WI38 (cell line): ENCODE measurements at regions not wholly inside any gene's neighbourhood (a gene's known extent, or its start where the extent isn't known, plus 50 kb on each side); places are given as distances from the start of the nearest gene placed in this dataset.

Experiments
- H3K4me3 ChIP-seq: 2 replicates; pipeline ENCODE4 v1.5.1; 2011; ENCODE audit warnings: low read depth, mild to moderate bottlenecking, control low read depth, low read length
- TF ChIP-seq, protein P1 (sequence below): IDR thresholded peaks from 2 replicates; pipeline ENCODE4 v1.5.1; 2012; ENCODE audit warnings: low read depth, mild to moderate bottlenecking, control low read depth, low read length

DNA sequence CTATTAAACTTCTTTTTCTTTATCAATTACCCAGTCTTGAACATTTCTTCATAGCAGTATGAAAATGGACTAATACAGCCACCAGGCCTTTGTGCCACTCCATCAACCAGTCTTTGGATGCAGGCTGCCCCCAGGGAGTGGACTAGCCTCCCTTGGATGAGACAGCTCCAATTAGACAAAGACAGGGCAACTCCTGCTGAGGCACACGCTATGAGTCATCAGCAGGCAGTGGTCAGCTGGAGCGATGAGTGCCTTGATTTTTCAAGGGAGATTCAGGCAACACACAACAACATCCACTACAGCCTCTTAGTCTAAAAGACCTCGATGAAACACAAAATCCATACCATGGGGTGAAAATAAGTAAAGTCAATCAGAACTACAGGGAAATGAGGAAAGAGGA, 160.1 kb downstream of the ARRDC4 start:
- no peak overlapping the region for H3K4me3 ChIP-seq
- TF ChIP-seq, protein P1, sequence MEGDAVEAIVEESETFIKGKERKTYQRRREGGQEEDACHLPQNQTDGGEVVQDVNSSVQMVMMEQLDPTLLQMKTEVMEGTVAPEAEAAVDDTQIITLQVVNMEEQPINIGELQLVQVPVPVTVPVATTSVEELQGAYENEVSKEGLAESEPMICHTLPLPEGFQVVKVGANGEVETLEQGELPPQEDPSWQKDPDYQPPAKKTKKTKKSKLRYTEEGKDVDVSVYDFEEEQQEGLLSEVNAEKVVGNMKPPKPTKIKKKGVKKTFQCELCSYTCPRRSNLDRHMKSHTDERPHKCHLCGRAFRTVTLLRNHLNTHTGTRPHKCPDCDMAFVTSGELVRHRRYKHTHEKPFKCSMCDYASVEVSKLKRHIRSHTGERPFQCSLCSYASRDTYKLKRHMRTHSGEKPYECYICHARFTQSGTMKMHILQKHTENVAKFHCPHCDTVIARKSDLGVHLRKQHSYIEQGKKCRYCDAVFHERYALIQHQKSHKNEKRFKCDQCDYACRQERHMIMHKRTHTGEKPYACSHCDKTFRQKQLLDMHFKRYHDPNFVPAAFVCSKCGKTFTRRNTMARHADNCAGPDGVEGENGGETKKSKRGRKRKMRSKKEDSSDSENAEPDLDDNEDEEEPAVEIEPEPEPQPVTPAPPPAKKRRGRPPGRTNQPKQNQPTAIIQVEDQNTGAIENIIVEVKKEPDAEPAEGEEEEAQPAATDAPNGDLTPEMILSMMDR: no peak

DNA sequence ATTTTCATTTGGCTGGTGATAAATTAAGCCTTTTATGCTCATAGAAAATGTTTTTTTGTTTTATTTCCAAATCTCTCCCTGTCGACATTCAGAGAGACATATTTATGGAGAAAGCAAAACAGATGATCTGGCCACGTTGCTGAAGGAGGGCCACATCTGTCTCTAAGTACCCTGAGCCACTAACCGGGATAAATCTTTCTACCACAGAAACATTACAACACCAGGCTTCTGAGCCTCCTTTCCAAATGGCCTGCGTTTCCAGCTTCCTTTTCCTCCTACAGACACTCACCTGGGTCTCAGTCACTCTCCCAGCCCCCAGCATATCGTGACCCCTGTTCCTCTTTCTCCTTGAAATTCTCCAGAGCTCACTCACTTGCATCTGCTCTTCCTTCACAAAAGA, 161.0 kb downstream of the ARRDC4 start:
- TF ChIP-seq, protein P1: no peak
- no peak overlapping the region for H3K4me3 ChIP-seq

DNA sequence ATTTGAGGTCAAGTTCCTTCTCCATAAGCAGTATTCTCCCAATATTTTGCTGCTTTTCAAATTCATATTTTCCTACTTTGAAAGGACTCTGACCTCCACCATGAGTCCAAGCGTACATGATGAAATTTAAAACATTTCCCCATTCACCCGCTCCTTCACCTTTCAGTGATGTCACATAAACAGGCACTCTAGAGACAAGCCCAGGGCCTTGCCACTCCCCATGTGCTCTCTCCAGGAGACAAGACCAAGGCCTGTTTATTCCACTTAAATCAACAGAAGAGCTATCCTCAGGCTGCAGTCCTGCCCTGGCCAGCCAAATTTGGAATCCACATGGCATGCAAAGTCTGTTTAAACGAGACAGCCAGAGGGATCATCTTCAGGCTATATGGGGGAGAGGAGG, 161.5 kb downstream of the ARRDC4 start:
- TF ChIP-seq, protein P1: no peak
- no peak overlapping the region for H3K4me3 ChIP-seq

DNA sequence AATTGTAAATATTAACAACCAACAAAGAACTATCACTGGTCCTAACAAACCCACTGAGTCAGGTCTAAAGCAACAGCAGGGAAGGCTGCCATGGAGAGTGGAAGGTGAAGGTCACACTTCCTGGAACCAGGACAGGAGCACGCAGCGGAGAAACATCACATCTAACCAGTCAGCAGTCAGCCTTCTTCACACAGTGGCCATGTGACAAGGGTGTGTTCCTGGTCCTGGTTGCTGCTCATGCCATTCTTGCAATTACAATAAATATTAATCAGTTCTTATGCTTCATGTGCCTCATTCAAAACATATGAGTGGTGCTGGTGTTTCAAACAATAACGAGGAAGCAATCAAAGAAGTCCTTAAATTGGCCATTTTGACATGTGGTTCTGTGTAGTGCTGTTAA, 162.8 kb downstream of the ARRDC4 start:
- TF ChIP-seq, protein P1: no peak
- H3K4me3 ChIP-seq: no peak overlapping the region

DNA sequence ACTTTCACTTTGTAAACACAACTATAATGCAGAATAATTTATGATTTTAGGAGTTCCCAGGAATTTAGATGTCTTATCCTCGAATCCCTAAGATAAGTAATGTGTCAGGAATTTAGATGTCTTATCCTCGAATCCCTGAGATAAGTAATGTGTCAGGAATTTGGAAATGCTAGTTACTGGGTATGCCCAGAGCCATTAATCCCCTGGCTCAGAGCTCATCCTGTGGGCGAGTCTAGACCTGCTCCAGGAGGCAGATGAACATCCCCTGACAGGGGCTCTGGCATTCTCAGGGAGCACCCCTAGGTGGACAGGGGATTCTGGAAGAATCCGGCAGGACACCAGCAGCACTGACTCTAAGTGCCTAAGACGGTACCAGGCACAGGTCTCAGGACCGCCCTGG, 163.3 kb downstream of the ARRDC4 start:
- no peak overlapping the region for H3K4me3 ChIP-seq
- TF ChIP-seq, protein P1: no peak

DNA sequence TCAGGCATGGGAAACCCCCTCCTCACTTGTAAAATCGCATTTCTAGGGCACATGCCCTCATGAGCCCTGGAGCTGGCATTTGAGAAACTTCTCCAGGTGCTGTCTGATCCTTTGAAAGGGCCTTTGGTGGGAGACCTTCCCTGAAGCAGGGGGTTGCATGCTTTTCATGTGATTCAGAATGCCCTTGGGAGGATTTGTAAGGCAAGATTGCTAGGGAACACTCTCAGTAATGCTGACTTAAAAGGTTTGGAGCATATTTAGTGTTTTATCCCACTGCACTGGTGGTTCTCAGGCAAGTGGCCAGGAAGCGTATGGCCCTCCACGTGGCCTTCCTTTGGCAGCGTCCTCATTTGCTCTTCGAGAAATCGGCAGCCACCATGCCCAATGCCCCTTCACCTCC, 164.1 kb downstream of the ARRDC4 start:
- TF ChIP-seq, protein P1: no peak
- no peak overlapping the region for H3K4me3 ChIP-seq

DNA sequence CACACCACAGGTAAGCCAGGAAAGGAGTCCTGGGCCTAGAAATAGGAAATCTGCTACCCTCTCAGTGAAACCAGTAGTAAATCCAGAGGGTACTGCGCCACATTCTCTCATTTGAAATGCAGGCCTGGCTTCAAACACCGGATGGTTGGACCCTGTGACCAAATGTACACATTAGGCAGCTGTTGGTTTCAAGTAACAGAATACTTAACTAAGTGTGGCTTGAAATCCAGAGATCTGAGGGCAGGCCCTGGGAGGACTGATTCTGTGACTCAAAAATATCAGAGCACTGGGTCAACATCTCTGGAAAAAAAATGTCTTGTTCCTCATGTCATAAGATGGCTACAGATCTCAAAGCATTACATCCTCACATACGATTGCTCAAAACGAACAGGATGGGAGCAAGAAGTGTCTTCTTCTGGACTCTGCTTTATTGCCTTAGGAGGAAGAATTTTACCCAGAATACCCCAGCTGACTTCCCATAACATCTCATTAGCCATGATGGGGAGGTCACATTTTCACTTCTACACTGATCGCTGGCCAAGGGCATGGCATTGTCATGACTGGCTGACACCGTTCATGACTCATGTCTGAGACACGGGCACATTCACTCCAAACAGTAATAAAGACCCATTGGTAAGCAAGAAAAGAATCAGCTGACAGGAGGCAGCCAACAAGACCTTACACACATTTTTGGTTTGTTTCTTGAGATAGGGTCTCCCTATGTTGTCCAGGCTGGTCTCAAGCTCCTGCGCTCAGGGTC, 166.0 kb downstream of the ARRDC4 start:
- TF ChIP-seq, protein P1: no peak
- no peak overlapping the region for H3K4me3 ChIP-seq
